ENCODE measurements at regions not wholly inside any gene's neighbourhood (a gene's known extent, or its start where the extent isn't known, plus 50 kb on each side); places are given as distances from the start of the nearest gene placed in this dataset.

GRCh38 chr10:92785118-92785517, 63.2 kb upstream of the EXOC6 start:
- TF ChIP-seq, protein P1, sequence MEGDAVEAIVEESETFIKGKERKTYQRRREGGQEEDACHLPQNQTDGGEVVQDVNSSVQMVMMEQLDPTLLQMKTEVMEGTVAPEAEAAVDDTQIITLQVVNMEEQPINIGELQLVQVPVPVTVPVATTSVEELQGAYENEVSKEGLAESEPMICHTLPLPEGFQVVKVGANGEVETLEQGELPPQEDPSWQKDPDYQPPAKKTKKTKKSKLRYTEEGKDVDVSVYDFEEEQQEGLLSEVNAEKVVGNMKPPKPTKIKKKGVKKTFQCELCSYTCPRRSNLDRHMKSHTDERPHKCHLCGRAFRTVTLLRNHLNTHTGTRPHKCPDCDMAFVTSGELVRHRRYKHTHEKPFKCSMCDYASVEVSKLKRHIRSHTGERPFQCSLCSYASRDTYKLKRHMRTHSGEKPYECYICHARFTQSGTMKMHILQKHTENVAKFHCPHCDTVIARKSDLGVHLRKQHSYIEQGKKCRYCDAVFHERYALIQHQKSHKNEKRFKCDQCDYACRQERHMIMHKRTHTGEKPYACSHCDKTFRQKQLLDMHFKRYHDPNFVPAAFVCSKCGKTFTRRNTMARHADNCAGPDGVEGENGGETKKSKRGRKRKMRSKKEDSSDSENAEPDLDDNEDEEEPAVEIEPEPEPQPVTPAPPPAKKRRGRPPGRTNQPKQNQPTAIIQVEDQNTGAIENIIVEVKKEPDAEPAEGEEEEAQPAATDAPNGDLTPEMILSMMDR (IDR thresholded peaks at IDR 0.05), result no peak
- TF ChIP-seq POLR2A (IDR thresholded peaks at IDR 0.05), result no peak

Measured in uterus (tissue), 2 donors.